NCI-H1930 (cell line): ENCODE measurements at regions not wholly inside any gene's neighbourhood (a gene's known extent, or its start where the extent isn't known, plus 50 kb on each side); places are given as distances from the start of the nearest gene placed in this dataset.
"Not testable (repeated sequence)": the region's sequence is repeated elsewhere in the genome, so short reads cannot be mapped to it uniquely, and the experiment has no call there.

Experiments
- DNase-seq, 2 experiments: peaks; one replicate each; lab custom pipeline; 2025; lab: John Stamatoyannopoulos, UW

- no peak for DNase-seq
These were observed 186.5 kb upstream of the ID2 start for GRCh38 chr2:8495189-8495989.

GRCh38 chr2:8496079-8496478, 185.8 kb upstream of the ID2 start:
- DNase-seq: no peak

- no peak for DNase-seq
These were observed 185.2 kb upstream of the ID2 start for GRCh38 chr2:8496617-8497016.

DNA sequence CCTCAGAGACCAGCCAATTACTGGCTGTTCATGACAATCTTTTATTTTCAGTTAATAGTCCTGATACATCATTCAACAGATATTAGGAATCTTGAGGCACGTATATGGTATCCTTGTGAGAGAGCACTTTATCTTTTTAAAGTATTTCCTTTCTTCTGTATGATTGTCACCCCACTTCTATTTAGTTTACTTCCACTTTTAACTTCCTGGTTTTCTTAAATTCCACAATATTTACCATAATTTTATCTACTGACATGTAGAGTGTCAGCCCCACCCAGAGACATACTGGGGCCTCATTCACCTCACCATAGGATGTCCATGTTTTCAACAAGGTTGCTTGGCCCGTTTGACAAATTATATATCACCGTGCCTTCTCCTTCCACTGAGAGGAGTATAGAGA, 182.9 kb upstream of the ID2 start:
- no peak for DNase-seq

- no peak for DNase-seq
These were observed 181.5 kb upstream of the ID2 start for GRCh38 chr2:8500124-8501054.

GRCh38 chr2:8501061-8501720, 180.7 kb upstream of the ID2 start:
- no peak for DNase-seq

- no peak for DNase-seq
These were observed 179.5 kb upstream of the ID2 start for GRCh38 chr2:8502316-8502715.

GRCh38 chr2:8505311-8505920, 176.4 kb upstream of the ID2 start:
- DNase-seq: no peak

DNA sequence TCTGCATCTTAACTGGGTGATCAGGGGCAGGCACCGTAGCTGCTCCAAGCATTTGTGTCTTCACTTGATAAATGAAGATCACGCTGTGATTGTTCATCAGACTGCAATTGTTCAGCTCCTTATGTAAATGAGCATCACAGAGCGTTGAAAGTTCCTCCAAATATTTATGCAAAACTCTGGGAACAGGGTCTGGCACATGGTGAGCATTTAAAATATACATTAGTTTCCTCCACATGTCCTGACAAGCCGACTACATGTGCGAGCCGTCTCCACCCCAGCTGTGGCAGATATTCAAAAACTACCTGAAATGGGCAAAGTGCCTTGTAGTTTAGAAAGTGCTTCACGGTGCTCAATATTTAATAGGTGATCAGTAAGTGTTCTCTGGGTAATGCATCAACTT, 175.1 kb upstream of the ID2 start:
- DNase-seq: no peak

- no peak for DNase-seq
These were observed 173.1 kb upstream of the ID2 start for GRCh38 chr2:8508766-8509165.

GRCh38 chr2:8509621-8510020, 172.2 kb upstream of the ID2 start:
- DNase-seq: no peak

DNA sequence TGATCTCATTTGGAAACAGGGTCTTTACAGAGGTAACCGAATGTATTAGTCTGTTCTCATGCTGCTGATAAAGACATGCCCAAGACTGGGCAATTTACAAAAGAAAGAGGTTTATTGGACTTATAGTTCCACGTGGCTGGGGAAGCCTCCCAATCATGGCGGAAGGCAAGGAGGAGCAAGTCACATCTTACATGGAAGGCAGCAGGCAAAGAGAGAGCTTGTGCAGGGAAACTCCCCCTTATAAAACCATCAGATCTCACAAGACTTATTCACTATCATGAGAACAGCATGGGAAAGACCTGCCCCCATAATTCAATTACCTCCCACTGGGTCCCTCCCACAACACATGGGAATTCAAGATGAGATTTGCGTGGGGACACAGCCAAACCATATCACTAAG, 171.8 kb upstream of the ID2 start:
- DNase-seq: not testable (repeated sequence)

DNA sequence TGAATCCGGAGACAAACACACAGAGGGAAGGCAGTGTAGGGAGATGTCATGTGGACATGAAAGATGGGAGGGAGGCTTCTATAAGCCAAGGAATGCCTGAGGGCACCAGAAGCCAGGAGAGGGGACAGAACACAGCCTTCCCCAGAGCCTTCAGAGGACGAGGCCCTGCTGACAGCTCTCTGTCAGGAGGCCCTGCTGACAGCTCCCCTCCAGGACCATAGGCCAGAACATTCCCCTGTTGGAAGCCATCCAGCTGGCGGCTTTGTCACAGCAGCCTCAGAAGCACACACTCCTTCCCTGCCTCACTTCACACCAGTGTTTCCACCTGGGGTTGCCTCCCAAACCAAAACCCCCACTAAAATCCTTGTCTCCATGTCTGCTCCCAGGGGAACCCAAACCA, 171.3 kb upstream of the ID2 start:
- DNase-seq: no peak

GRCh38 chr2:8511868-8512612, 169.8 kb upstream of the ID2 start:
- no peak for DNase-seq

GRCh38 chr2:8513601-8514273, 168.1 kb upstream of the ID2 start:
- no peak for DNase-seq

- DNase-seq: no peak
These were observed 167.6 kb upstream of the ID2 start for GRCh38 chr2:8514274-8514662.

- DNase-seq: no peak
These were observed 166.8 kb upstream of the ID2 start for GRCh38 chr2:8514796-8515758.

- no peak for DNase-seq
These were observed 165.9 kb upstream of the ID2 start for GRCh38 chr2:8515864-8516533.

DNA sequence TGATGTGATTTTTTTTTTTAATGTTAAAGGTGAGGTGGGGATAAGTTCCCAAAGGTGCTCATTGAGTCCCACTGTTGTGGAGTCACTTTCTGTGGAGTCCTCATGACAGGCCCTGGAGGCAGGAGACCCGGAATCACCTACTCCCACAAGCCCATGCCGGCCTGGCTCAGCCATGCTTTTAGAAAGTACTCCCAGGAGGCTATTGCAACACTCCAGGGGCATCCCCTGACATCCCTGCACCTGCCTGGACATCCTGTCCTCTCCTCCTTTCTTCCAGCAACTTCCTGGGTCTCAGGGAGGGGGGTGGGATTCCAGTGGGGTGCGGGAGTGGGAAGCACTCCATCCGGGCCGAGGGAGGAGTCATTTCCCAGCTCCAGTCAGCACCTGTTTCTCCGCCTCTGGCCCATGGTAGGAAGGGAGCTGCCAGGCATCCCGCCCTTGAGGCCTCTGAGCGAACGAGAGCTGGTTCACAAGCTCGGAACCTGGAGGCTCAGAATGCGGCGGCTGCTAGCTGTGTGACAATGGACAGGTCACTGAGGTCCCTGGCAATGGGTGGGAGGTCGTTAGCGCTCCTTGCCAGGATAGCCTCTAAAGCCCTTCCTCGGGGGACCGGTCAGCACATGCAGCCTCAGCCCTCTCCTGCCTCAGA, 163.9 kb upstream of the ID2 start:
- DNase-seq: no peak
